C4-2B (cell line): ENCODE measurements at regions not wholly inside any gene's neighbourhood (a gene's known extent, or its start where the extent isn't known, plus 50 kb on each side); places are given as distances from the start of the nearest gene placed in this dataset.

Experiments used
- H3K27ac ChIP-seq: fragments of 450-650 bp; 2 replicates; pipeline ENCODE4 v1.5.1; 2017
- ZFX ChIP-seq: fragments of 450-650 bp; IDR thresholded peaks from 2 replicates; pipeline ENCODE4 v1.6.1; 2017
- TF ChIP-seq, protein P1 (sequence below): fragments of 450-650 bp; conservative IDR thresholded peaks from 2 replicates; pipeline ENCODE4 v1.5.1; 2017; ENCODE audit warnings: mild to moderate bottlenecking

DNA sequence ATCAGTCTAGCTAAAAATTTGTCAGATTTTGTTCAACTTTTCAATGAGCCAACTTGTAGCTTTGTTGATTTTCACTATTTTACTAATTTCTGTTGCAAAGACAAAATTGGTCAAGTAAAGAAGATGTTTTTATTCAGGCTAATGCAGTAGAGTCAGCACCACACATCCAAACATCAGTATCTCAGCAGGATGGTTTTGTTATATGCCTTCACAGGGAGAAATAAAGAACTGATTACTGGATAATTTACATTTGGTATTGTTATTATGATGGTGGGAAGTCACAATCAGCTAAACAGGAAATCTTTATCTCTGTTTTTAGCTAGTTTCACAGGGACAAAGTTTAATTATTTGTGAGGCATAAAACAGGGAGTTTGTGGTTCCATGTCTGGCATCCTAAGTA, 713.4 kb downstream of the SLITRK5 start:
- TF ChIP-seq, protein P1, sequence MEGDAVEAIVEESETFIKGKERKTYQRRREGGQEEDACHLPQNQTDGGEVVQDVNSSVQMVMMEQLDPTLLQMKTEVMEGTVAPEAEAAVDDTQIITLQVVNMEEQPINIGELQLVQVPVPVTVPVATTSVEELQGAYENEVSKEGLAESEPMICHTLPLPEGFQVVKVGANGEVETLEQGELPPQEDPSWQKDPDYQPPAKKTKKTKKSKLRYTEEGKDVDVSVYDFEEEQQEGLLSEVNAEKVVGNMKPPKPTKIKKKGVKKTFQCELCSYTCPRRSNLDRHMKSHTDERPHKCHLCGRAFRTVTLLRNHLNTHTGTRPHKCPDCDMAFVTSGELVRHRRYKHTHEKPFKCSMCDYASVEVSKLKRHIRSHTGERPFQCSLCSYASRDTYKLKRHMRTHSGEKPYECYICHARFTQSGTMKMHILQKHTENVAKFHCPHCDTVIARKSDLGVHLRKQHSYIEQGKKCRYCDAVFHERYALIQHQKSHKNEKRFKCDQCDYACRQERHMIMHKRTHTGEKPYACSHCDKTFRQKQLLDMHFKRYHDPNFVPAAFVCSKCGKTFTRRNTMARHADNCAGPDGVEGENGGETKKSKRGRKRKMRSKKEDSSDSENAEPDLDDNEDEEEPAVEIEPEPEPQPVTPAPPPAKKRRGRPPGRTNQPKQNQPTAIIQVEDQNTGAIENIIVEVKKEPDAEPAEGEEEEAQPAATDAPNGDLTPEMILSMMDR, result no peak
- TF ChIP-seq ZFX, result no peak

DNA sequence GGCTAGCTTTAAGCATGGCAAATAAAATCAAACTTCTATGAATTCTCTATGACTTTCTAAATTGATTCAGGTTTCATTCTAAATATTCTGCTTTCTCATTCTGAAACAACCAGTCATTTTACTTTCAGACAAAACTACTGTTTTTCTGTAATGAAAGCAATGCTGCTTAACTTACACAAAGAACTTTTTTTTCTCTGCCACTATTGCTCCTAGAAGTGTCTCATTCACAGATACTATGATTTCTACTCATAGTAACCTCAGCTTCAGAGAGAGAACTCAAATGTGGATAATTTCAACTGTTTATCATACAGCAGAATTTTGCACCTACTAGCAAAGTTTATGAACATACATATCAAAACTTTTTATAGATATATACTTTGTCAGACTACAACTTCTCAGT, 724.6 kb downstream of the SLITRK5 start:
- H3K27ac ChIP-seq, result no peak overlapping the region
- no peak for TF ChIP-seq ZFX
- TF ChIP-seq, protein P1, result no peak

More for the DNA sequence above, 713.4 kb downstream of the SLITRK5 start:
- no peak overlapping the region for H3K27ac ChIP-seq

DNA sequence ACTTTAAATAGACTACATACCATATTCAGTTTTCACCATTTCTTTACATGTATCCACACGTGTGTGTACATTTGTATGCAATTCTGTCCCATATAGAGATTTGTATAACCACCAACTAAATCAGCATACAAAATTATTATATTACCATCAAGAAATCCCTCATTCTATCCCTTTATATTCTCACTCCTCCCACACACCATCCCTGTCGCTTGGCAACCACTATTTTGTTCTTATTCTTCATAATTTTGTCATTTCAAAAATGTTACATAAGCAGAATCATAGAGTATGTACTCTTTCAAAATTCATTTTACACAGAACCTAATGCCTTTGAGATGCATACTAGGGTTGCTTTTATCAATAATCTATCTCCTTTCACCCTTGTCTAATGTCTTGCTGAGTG, 740.5 kb downstream of the SLITRK5 start:
- TF ChIP-seq, protein P1, result no peak
- no peak for TF ChIP-seq ZFX
- H3K27ac ChIP-seq, result no peak overlapping the region

DNA sequence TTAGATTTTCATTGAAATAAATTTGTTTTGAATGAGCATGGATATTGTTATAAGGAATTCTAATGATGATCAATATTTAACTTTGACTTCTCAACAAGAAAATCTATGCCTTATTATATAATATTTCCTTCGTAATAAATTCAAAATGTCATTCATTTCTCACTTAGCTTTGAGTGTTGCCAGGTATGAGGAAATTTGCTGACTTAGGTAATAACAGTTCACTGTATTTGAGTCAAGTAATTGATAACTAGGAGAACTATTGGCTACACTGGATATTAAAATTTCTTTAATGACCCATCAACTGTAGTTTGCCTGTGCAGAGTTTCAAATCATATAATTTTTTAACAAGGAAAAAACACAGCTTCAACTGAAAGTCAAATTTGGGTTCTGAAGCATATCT, 746.6 kb downstream of the SLITRK5 start:
- TF ChIP-seq, protein P1, result no peak
- no peak for TF ChIP-seq ZFX
- H3K27ac ChIP-seq, result no peak overlapping the region

DNA sequence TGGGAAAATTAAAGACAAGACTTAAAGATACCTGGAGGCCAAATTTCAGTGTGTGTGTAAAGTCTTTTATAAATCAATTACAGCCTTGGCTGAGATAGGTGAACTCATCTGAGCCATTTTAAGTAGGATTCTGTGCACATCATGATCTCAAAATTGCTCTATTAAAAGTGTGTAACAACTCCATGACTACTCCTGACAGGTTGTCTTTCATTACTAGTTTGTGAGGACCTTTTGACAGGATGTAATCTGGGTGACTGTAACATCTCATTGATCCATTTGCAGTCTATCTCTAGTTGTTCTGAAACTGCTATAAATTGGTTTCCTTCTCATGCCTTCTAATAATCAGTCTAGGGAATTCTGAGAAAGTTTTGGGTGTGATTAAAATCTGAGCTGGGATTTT, 753.3 kb downstream of the SLITRK5 start:
- no peak overlapping the region for H3K27ac ChIP-seq
- no peak for TF ChIP-seq ZFX
- TF ChIP-seq, protein P1, result no peak

DNA sequence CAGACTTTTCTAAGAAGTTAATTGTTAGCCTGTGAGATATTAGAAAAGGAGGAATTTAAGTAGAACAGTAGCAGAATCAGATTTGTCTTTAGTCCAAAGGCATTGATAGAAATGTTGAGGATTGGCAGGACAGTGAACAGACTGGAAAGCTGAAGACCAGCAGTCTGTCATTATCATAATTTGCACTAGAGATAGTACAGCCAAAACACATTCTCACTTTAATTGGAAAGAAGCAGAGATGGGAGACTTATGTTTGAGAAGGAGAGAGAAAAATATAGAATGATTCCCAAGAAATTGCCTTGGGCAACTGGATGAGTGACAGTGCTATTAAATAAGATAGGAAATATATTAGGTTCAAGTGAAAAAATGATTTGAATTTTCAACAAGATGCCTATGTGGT, 755.5 kb downstream of the SLITRK5 start:
- H3K27ac ChIP-seq, result no peak overlapping the region
- TF ChIP-seq, protein P1, result no peak
- no peak for TF ChIP-seq ZFX

DNA sequence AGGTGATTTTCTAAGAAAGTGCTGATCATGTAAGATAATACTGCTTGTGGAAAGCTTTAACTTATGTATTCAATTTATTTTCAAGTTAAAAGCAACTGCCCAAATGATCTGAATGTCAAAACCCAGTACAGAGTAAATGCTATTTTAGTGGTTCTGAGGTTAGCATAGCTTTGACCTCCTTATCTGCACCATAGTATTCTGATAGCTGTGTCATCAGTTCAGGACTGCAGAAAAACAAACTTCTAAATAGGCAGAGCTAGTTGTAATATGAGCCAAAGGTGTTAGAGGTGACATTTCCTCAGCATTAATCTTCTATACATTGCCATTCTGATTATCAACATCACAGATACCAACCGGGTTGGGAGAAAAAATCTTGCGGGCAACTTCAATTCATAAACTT, 758.7 kb downstream of the SLITRK5 start:
- no peak overlapping the region for H3K27ac ChIP-seq
- TF ChIP-seq ZFX, result no peak
- TF ChIP-seq, protein P1, result no peak
